Mesothelial cell of epicardium (in vitro differentiated cells): ENCODE measurements at regions not wholly inside any gene's neighbourhood (a gene's known extent, or its start where the extent isn't known, plus 50 kb on each side); places are given as distances from the start of the nearest gene placed in this dataset.

Experiments used
- DNase-seq, 2 experiments: peaks; one replicate each; pipeline ENCODE4 v3.0.0; 2021; ENCODE audit warnings: low spot score in 2 of 2; ENCODE audit not compliant: unreplicated experiment in 2 of 2
- H3K27ac Mint-ChIP-seq: 2 replicates; pipeline ENCODE4 v1.8.0; 2021; ENCODE audit warnings: mixed read lengths
- H3K27me3 Mint-ChIP-seq: 2 replicates; pipeline ENCODE4 v1.8.0; 2021; ENCODE audit warnings: low read depth, mixed read lengths
- H3K36me3 Mint-ChIP-seq: 2 replicates; pipeline ENCODE4 v1.8.0; 2021; ENCODE audit warnings: mixed read lengths
- H3K4me1 Mint-ChIP-seq: 2 replicates; pipeline ENCODE4 v1.8.0; 2021; ENCODE audit warnings: mixed read lengths
- H3K4me3 Mint-ChIP-seq: 2 replicates; pipeline ENCODE4 v1.8.0; 2021; ENCODE audit warnings: mild to moderate bottlenecking, moderate library complexity, mixed read lengths
- H3K9me3 Mint-ChIP-seq: 2 replicates; pipeline ENCODE4 v1.8.0; 2021; ENCODE audit warnings: mixed read lengths
- TF ChIP-seq, protein P1 (sequence below): fragments of 200-600 bp; sonication (generic); IDR thresholded peaks from one replicate; pipeline ENCODE4 v1.5.0; 2021; ENCODE audit warnings: antibody characterized with exemption; ENCODE audit not compliant: unreplicated experiment

DNA sequence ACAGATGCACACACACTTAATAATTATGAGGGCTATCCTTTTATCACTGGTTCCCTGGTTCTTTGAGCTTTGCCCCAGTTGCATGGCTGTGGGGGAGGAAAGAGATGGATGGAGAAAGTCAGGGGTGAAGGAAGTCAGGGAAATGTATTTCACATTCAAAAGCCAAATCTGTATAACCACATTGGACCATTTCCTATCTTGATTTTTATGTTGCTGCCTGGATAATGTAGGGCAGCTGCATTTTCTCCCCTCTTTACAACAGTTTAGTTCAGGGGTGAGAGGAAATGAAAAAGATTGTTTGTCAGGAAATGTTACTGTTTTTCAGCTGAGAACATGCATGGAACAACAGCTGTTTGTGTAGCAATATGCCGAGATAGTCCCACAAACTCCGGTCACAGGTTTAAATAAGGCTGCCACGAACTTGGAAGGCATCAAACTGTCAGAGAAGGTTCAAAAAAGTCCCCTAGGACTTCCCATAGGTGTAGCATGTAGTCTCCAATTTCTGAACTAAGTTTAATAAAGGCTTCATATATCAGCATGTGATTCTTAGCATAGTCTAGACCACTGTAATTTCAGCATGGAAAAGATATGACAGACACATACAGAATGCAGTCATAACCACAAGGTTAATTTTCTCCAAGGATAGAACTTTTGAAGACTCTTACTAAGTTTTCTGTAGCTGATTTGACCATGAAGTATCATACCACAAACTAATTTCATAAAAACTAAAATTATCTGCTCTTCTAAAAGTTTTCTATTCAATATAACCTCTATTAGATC is 82.1 kb upstream of the COL21A1 start:
- Mint-ChIP-seq H3K4me3 (no peak overlapping the region), H3K4me1 (peaks cover 15% of the 10 kb centered on the region), H3K27me3 (no peaks in the 10 kb centered on the region), H3K9me3 (no peaks in the 10 kb centered on the region), H3K27ac (no peak overlapping the region), H3K36me3 (no peaks in the 10 kb centered on the region)
- DNase-seq = no peak
- TF ChIP-seq, protein P1, sequence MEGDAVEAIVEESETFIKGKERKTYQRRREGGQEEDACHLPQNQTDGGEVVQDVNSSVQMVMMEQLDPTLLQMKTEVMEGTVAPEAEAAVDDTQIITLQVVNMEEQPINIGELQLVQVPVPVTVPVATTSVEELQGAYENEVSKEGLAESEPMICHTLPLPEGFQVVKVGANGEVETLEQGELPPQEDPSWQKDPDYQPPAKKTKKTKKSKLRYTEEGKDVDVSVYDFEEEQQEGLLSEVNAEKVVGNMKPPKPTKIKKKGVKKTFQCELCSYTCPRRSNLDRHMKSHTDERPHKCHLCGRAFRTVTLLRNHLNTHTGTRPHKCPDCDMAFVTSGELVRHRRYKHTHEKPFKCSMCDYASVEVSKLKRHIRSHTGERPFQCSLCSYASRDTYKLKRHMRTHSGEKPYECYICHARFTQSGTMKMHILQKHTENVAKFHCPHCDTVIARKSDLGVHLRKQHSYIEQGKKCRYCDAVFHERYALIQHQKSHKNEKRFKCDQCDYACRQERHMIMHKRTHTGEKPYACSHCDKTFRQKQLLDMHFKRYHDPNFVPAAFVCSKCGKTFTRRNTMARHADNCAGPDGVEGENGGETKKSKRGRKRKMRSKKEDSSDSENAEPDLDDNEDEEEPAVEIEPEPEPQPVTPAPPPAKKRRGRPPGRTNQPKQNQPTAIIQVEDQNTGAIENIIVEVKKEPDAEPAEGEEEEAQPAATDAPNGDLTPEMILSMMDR = no peak

DNA sequence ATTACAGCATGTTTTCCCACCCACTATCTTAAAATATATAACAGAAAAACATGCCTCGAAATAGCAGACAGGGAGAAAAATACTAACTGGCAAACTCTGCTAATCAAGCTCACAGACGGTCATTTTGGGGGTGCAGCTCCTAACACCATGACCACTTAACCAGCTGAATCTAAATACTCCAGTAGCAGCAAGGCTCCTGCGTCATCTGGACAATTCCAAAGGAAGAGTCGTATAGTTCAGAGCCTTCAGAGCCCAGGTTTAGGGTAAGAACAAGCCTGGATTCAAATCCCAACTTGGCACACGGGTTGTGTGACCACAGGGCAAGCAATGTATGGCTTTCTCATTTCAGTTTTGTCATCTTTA is 81.3 kb upstream of the COL21A1 start:
- Mint-ChIP-seq H3K36me3 (no peaks in the 10 kb centered on the region), H3K27me3 (no peaks in the 10 kb centered on the region), H3K9me3 (no peaks in the 10 kb centered on the region), H3K4me3 (no peak overlapping the region), H3K27ac (no peak overlapping the region), H3K4me1 (peaks cover 15% of the 10 kb centered on the region)
- TF ChIP-seq, protein P1 = no peak
- no peak for DNase-seq

DNA sequence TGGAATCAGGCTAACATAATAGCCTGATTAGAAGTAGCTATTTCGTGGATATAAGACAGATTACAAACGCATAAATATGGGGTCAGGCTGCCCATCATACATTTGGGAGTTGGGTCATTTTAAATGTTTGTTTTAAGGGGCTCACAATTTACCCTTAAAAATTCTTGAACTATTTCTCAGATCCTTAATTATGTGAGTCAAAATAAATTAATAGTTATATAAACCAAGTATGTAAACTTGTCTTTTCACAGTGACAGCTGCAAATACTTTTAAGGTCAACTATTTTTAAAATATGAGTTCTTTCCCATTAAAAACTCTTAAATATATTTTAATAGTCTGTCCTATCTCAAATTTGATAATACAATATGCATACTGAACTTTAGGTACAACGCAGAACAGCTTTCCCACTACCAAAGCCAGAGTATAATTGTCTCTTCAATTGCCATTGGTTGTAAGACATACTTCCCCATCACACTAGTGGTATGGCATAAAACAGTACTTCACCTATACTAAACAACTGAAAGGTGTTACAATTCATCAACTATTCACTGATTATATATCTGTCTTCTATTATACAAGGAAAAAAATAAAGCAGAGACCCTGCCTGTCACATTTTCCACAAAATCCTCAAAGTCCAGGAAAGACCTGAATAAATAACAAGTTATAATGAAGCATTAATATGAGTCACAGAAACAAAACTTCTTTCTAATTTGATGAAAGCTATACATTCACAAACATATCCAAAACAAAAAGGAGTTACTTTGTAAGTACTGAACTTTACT is 80.8 kb upstream of the COL21A1 start:
- Mint-ChIP-seq H3K4me3 (no peak overlapping the region), H3K27ac (no peak overlapping the region), H3K4me1 (peaks cover 15% of the 10 kb centered on the region), H3K36me3 (no peaks in the 10 kb centered on the region), H3K9me3 (no peaks in the 10 kb centered on the region), H3K27me3 (no peaks in the 10 kb centered on the region)
- TF ChIP-seq, protein P1 = no peak
- DNase-seq = no peak

DNA sequence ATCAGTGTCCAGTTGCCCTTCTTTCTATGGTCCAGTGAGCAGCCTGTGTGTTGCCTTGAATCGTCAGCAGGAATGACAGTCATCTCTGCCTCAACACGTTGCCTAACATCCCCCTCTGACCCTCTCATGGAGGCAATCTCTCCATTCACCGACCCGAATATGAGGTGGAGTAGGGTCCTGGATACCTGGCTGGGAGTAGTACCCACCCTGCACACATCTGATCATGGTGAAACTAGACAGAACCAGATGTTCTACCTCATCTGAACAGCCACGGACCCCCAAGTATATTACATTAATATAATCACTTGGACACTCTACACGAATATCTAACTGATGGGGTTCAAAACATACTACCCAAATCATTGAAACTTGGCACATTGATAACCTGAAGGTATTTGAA is 77.0 kb upstream of the COL21A1 start:
- TF ChIP-seq, protein P1 = no peak
- Mint-ChIP-seq H3K36me3 (no peaks in the 10 kb centered on the region), H3K4me3 (no peak overlapping the region), H3K4me1 (peaks cover 13% of the 10 kb centered on the region), H3K27me3 (no peaks in the 10 kb centered on the region), H3K27ac (no peak overlapping the region), H3K9me3 (no peaks in the 10 kb centered on the region)
- DNase-seq = no peak

DNA sequence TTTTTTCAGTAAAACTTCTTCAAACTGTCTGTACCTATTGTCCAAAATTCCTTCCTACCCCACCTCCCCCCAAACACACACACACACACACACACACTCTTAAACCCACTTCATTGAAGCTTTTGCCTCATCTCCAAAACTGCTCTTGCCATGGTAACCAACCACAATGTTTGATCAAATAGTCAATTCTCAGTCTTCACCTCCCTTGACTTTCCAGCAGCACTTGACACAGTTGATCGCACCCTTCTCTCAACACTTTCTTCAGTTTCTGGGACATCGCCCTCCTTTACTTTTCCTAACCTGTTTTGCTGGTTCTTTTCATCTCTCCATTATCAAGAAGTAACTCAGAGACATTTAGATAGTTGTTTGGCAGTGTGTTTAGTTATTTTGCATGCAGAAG is 71.5 kb upstream of the COL21A1 start:
- no peak for DNase-seq
- TF ChIP-seq, protein P1 = no peak
- H3K4me3 Mint-ChIP-seq = no peak overlapping the region
- H3K4me1 Mint-ChIP-seq = no peaks in the 10 kb centered on the region
- peaks cover 3% of the 10 kb centered on the region for H3K27me3 Mint-ChIP-seq
- H3K27ac Mint-ChIP-seq = no peak overlapping the region
- H3K9me3 Mint-ChIP-seq = no peaks in the 10 kb centered on the region
- no peaks in the 10 kb centered on the region for H3K36me3 Mint-ChIP-seq
